ENCODE measurements at regions not wholly inside any gene's neighbourhood (a gene's known extent, or its start where the extent isn't known, plus 50 kb on each side); places are given as distances from the start of the nearest gene placed in this dataset.

DNA sequence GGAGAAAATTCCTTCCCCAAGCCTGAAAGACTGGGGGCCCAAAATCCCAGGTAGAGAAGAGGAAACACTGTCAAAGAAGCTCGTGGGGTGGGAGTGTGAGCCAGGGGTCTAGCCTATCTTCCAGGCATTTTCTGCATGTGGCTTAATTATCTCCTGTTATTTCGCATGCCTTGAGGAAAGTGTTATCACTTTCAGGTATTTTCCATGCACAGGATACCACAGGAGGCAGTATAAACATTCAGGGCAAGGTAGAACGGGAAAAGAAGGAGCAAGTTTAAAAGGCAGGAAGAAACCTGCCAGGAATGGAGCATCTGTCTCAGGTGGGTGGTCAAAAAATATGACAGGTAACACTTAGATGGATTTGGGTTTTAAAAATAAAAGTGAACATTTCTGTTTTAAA is 575.3 kb upstream of the ZNF385D start:
- ChIA-PET CTCF (no interaction called here), POLR2A (no interaction called here)
- no peak overlapping the region for H3K27ac Mint-ChIP-seq
- DNase-seq: no peak
- H3K4me3 Mint-ChIP-seq: no peak overlapping the region
- H3K27me3 Mint-ChIP-seq: no peaks in the 10 kb centered on the region
- no peaks in the 10 kb centered on the region for H3K4me1 Mint-ChIP-seq (ENCODE audit: low read depth)
- intact Hi-C loops (cut with micrococcal nuclease): no loop called here
- no peaks in the 10 kb centered on the region for H3K36me3 Mint-ChIP-seq
- H3K9me3 Mint-ChIP-seq: peaks cover 7% of the 10 kb centered on the region

DNA sequence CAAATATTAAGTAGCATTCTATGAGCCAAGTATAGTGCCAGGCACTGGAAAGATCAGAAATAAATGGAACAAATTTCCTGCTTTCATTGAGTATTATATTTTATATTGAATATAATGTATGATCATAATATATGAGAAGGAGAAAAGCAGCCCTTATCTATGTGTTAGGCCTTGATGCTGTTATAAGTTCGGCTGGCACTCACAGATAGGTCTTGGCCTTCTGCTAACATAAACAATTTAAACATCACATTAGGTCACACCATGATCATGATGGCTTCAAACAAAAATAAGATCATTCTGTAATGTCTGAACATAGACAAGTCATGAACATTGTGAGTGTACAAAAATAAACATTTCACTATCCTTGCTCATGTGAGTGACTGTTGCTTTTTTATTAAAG is 584.0 kb upstream of the ZNF385D start:
- ChIA-PET CTCF (no interaction called here), POLR2A (no interaction called here)
- H3K27me3 Mint-ChIP-seq: no peaks in the 10 kb centered on the region
- H3K36me3 Mint-ChIP-seq: no peaks in the 10 kb centered on the region
- no peaks in the 10 kb centered on the region for H3K9me3 Mint-ChIP-seq
- no peak overlapping the region for H3K27ac Mint-ChIP-seq
- no peak overlapping the region for H3K4me3 Mint-ChIP-seq
- DNase-seq: no peak
- intact Hi-C loops (cut with micrococcal nuclease): no loop called here
- no peaks in the 10 kb centered on the region for H3K4me1 Mint-ChIP-seq (ENCODE audit: low read depth)

DNA sequence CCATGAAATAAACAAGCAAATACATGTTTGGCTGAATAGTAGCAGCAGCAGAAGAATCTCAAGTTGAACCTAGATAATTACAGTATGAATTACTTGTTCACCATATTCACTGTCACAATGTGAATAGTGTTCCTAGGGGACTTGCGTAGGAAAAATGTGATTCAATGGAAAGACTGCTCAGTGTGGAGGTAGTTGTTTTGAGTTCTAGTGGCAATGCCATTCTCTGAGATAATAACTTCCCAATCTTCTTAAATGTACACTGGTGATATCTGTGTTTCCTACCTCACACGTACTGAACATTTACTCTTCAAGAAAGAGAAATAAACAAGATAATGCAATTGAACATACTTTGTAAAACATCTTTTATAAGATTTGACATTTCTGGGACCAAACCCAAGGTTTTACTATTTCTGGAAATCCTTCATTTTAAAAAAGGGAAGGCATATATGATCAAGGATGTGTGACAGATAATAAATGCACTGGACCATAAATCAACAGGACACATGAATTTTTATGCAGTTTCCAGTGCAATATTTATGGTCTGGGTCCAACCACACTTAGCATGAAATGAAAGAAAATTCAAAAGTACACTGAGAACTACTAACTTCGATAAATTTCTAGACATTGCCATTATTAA is 598.3 kb upstream of the ZNF385D start:
- no peaks in the 10 kb centered on the region for H3K36me3 Mint-ChIP-seq
- peaks cover 13% of the 10 kb centered on the region for H3K9me3 Mint-ChIP-seq
- intact Hi-C loops (cut with micrococcal nuclease): no loop called here
- H3K27me3 Mint-ChIP-seq: no peaks in the 10 kb centered on the region
- no peak overlapping the region for H3K4me3 Mint-ChIP-seq
- ChIA-PET CTCF (no interaction called here), POLR2A (no interaction called here)
- no peaks in the 10 kb centered on the region for H3K4me1 Mint-ChIP-seq (ENCODE audit: low read depth)
- H3K27ac Mint-ChIP-seq: no peak overlapping the region
- DNase-seq: no peak

DNA sequence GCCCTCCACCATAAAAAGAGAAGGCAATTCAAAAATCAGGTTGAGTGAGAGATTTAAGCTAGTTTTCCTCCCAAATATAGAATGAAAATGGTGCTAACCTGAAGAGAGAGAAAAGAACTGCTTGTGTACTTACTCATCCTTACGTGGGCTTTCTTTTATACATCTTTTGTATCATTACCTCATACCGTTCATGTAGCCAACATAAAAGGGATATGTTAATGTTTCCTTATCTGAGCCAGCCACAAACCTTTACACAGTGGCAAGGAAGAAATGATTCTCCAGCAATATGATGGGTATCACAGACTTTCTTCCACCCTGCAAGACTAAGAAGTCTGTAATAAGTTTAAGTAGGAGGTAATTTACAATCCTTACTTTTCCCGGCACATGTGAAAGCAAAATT is 600.8 kb upstream of the ZNF385D start:
- no peaks in the 10 kb centered on the region for H3K36me3 Mint-ChIP-seq
- no peak overlapping the region for H3K27ac Mint-ChIP-seq
- peaks cover 11% of the 10 kb centered on the region for H3K9me3 Mint-ChIP-seq
- H3K4me1 Mint-ChIP-seq (ENCODE audit: low read depth): no peaks in the 10 kb centered on the region
- intact Hi-C loops (cut with micrococcal nuclease): no loop called here
- CTCF ChIA-PET: no interaction called here
- no peak for DNase-seq
- POLR2A ChIA-PET: no interaction called here
- no peak overlapping the region for H3K4me3 Mint-ChIP-seq
- H3K27me3 Mint-ChIP-seq: no peaks in the 10 kb centered on the region

DNA sequence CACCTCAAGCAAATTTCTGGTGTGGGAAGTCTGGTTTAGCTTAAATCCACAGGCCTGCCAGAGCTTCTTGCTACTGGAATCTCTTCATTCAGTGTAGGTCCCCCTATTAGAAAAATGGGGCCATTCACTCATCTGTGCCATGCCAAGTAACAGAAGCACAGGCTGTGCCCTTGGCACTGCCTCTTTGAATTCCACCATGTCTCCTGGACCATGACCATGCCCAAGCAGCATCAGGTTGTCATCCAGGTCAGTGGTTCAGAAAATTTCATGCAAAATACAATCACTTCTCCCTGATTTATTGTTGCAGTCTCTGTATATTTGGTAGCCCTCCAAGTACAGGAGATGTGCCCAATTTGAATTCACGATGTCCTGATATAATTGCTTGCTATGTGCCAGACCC is 602.1 kb upstream of the ZNF385D start:
- Mint-ChIP-seq H3K27ac (no peak overlapping the region), H3K4me3 (no peak overlapping the region), H3K9me3 (peaks cover 10% of the 10 kb centered on the region), H3K4me1 (ENCODE audit: low read depth) (no peaks in the 10 kb centered on the region), H3K36me3 (no peaks in the 10 kb centered on the region), H3K27me3 (no peaks in the 10 kb centered on the region)
- DNase-seq: no peak
- intact Hi-C loops (cut with micrococcal nuclease): no loop called here
- CTCF ChIA-PET: no interaction called here
- POLR2A ChIA-PET: no interaction called here

DNA sequence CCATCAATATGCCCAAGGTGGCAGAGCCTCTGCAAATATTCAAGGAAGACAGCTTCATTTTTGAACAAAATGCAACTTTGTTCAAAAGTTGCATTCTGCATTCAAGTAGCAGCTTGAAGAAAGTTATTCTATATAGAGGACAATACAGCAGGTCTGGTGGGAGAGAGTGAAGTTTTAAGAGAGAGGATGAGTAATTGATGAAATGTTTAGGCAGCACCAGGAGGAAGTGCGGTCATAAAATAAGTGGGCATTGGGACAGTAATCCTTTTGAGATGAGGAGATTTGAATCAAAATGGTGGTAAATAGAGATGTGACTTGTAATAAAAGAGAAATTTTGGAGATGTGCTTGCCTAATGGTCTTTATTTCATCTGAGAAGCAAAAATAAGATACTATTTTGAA is 607.3 kb upstream of the ZNF385D start:
- ChIA-PET POLR2A (no interaction called here), CTCF (no interaction called here)
- DNase-seq: no peak
- intact Hi-C loops (cut with micrococcal nuclease): no loop called here
- Mint-ChIP-seq H3K27ac (no peak overlapping the region), H3K27me3 (no peaks in the 10 kb centered on the region), H3K9me3 (peaks cover 13% of the 10 kb centered on the region), H3K4me3 (no peak overlapping the region), H3K4me1 (ENCODE audit: low read depth) (no peaks in the 10 kb centered on the region), H3K36me3 (no peaks in the 10 kb centered on the region)

DNA sequence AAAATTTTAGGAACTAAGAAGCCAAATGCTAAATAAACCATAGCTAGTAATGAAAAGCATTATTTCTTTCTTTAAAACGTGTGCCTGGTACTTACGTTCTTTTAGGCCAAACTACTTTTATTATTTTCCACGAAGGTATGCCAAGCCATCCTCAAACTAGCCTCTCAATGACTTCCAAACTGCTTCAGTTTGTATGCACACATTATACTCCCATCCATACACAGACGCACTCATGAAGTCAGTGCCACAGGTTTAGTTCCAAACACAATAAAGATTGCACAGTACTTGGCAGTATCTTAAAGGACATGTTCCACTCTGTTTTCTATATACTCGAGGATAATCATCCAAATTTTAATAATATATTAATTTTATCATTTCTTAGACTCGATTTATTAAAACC is 609.2 kb upstream of the ZNF385D start:
- Mint-ChIP-seq H3K27ac (no peak overlapping the region), H3K27me3 (no peaks in the 10 kb centered on the region), H3K4me1 (ENCODE audit: low read depth) (no peaks in the 10 kb centered on the region), H3K4me3 (no peak overlapping the region), H3K36me3 (no peaks in the 10 kb centered on the region), H3K9me3 (peaks cover 9% of the 10 kb centered on the region)
- intact Hi-C loops (cut with micrococcal nuclease): no loop called here
- CTCF ChIA-PET: no interaction called here
- no peak for DNase-seq
- POLR2A ChIA-PET: no interaction called here

DNA sequence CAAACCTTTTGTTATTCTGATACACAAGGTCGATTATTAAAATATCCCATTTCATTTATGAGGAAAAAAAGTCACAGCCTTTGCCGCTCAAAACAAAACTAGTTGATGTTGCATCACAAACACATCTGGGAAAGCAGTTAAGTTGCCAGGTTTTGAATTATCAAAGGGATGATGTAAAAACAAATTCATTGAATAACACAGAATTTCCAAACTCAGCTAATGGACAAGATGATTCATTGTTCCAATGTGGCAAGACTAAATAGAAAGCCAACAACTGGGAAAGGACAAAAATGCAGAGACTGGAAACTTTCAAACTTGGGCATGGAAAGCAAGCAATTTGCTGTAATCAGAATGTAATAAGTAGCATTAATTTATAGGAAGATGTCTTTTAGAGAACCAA is 610.0 kb upstream of the ZNF385D start:
- CTCF ChIA-PET: no interaction called here
- no peak for DNase-seq
- H3K36me3 Mint-ChIP-seq: no peaks in the 10 kb centered on the region

DNA sequence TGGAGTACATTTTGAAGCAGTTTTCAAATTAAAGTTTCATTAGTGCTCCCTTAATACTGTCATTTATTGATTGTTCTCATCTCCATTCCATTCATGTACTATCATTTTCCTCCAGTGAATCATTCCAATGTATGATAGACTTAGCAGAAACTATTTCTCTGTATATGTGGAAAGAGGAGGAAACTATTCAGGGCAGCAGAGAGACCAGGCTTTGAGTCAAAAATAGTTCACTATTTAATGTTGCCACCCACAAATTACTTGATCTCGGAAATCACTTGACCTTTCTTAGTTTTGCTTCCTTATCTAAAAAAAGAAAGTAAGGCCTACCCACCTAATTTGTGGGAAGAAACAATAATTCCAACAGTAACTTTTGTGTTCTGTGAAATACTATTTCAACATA is 610.5 kb upstream of the ZNF385D start:
- Mint-ChIP-seq H3K27me3 (no peaks in the 10 kb centered on the region), H3K36me3 (no peaks in the 10 kb centered on the region), H3K4me3 (no peak overlapping the region), H3K4me1 (ENCODE audit: low read depth) (no peaks in the 10 kb centered on the region), H3K9me3 (peaks cover 8% of the 10 kb centered on the region), H3K27ac (no peak overlapping the region)
- DNase-seq: no peak
- ChIA-PET CTCF (no interaction called here), POLR2A (no interaction called here)
- intact Hi-C loops (cut with micrococcal nuclease): no loop called here

More for the DNA sequence above, 610.0 kb upstream of the ZNF385D start:
- intact Hi-C loops (cut with micrococcal nuclease): no loop called here
- Mint-ChIP-seq H3K27ac (no peak overlapping the region), H3K4me3 (no peak overlapping the region), H3K4me1 (ENCODE audit: low read depth) (no peaks in the 10 kb centered on the region), H3K27me3 (no peaks in the 10 kb centered on the region), H3K9me3 (peaks cover 11% of the 10 kb centered on the region)
- POLR2A ChIA-PET: no interaction called here

DNA sequence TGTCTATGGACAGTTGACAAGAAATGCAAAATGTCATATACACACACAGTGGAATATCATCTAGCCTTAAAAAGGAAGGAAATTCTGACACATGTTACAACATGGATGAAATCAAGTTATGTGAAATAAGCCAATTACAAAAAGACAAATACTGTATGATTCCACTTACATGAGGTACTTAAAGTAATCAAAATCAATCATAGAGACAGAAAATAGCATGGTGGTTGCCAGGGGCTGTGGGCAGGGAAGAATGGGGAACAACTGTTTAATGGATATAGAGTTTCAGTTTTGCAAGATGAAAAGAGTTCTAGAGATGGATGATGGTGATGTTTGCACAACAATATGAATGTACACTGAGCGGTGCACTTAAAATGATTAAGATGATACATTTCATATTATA is 613.8 kb upstream of the ZNF385D start:
- peaks cover 4% of the 10 kb centered on the region for H3K9me3 Mint-ChIP-seq
- POLR2A ChIA-PET: no interaction called here

DNA sequence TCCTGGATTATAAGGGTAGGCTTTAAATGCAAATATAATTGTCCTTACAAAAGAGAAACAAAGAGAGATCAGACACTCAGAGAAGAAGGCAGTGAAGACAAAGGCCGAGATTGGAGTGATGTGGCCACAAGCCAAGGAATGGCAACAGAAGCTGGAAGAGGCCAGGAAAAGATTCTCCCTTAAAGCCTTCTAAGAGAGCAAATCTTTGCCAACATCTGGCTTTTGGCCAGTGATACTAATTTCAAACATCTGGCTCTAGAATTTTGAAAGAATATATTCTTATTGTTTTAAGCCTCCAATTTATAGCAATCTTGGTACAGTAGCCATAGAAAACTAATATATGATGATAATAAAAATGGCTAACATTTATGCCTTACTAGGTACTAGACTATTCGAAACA is 615.8 kb upstream of the ZNF385D start:
- Mint-ChIP-seq H3K9me3 (peaks cover 2% of the 10 kb centered on the region), H3K27me3 (peaks cover 10% of the 10 kb centered on the region), H3K4me1 (ENCODE audit: low read depth) (no peaks in the 10 kb centered on the region), H3K4me3 (no peak overlapping the region), H3K27ac (no peak overlapping the region), H3K36me3 (no peaks in the 10 kb centered on the region)
- CTCF ChIA-PET: no interaction called here
- POLR2A ChIA-PET: no interaction called here
- no peak for DNase-seq
- intact Hi-C loops (cut with micrococcal nuclease): no loop called here

More for the DNA sequence above, 613.8 kb upstream of the ZNF385D start:
- no peak for DNase-seq
- no peaks in the 10 kb centered on the region for H3K36me3 Mint-ChIP-seq
- H3K27ac Mint-ChIP-seq: no peak overlapping the region
- intact Hi-C loops (cut with micrococcal nuclease): no loop called here
- no peaks in the 10 kb centered on the region for H3K4me1 Mint-ChIP-seq (ENCODE audit: low read depth)
- CTCF ChIA-PET: no interaction called here
- H3K4me3 Mint-ChIP-seq: no peak overlapping the region
- H3K27me3 Mint-ChIP-seq: no peaks in the 10 kb centered on the region

DNA sequence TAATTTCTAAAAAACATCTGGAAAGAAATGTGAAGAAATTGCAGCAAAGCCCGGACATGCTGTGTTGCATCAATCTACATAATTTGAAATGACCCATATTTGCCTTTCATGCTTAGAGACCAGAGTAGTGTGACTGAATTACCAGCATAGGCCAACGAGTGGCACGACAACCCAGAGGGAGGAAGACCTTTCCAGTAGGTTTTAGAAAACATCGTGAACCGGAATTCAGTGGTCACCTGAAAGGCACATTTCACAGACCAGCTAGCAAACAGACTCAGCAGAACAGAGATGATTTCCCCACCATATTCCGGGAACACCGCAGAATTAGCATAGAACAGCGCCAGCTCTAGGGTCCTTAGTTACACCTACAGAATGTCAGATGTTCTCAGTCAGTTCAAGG is 620.0 kb upstream of the ZNF385D start:
- Mint-ChIP-seq H3K27me3 (peaks cover 15% of the 10 kb centered on the region), H3K4me3 (no peak overlapping the region), H3K4me1 (ENCODE audit: low read depth) (no peaks in the 10 kb centered on the region), H3K27ac (no peak overlapping the region), H3K36me3 (no peaks in the 10 kb centered on the region), H3K9me3 (peaks cover 5% of the 10 kb centered on the region)
- ChIA-PET CTCF (no interaction called here), POLR2A (no interaction called here)
- no peak for DNase-seq
- intact Hi-C loops (cut with micrococcal nuclease): no loop called here

DNA sequence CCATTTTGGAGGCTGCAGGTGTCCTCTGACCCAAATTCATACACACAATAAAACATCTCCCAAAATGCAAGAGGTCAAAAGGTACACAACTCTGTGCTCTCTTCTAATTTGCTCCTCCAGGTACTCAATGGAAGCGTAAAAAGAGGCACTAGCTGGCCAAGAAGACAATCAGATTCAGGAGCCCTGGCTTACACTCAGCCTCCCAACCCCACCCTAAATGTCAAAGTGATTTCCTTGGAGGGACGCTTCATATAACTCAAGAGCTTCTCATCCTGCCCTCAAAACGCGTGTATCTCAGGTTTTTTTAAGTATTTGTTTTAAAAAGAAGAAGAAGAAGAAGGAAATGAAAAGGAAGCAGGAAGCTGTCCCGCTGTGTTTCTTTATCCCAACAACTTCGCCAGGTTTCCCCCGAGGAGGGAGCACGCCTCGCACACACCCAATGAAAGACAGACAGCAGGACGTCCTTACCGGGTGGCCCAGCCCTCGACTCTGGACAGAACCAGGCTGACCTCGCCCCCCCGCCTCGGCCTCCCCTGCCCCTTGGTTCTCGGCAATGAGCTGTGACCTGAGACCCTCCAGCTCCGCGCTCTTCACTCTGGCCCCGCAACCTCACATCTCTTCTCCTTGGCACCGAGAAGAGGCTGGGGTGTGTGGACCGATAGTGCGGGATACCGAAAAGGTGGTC is 620.7 kb upstream of the ZNF385D start:
- peaks cover 15% of the 10 kb centered on the region for H3K27me3 Mint-ChIP-seq
- no peak for DNase-seq
- no peaks in the 10 kb centered on the region for H3K36me3 Mint-ChIP-seq
- H3K27ac Mint-ChIP-seq: no peak overlapping the region
- intact Hi-C loops (cut with micrococcal nuclease): no loop called here
- no peaks in the 10 kb centered on the region for H3K4me1 Mint-ChIP-seq (ENCODE audit: low read depth)
- no peak overlapping the region for H3K4me3 Mint-ChIP-seq
- ChIA-PET POLR2A (no interaction called here), CTCF (no interaction called here)
- peaks cover 5% of the 10 kb centered on the region for H3K9me3 Mint-ChIP-seq

Data from activated CD4-positive, alpha-beta memory T cell treated with anti-CD3 and anti-CD28 coated beads for 36 hours (primary cell).